ENCODE measurements at regions not wholly inside any gene's neighbourhood (a gene's known extent, or its start where the extent isn't known, plus 50 kb on each side); places are given as distances from the start of the nearest gene placed in this dataset.

- Histone ChIP-seq H3K27me3 (no peaks in the 10 kb centered on the region), H3K4me1 (peaks cover 0 to 2% (median 0%) of the 10 kb centered on the region in 4 donors), H3K27ac (peak overlapping the region in 1 of 4 donors; percentile 0), H3K4me3 (no peak overlapping the region), H3K9me3 (no peaks in the 10 kb centered on the region), H3K36me3 (no peaks in the 10 kb centered on the region)
- in situ Hi-C loops (cut with MboI; ENCODE audit: low pct_ligation_motif_present in 1 of 4, low pct_unique_long_range_greater_than_20kb in 1 of 4, low sequenced_read_pairs in 3 of 4) (no loop called here), intact Hi-C loops (cut with DNase I; ENCODE audit: low total_unique reads) (no loop called here)
- no peak for DNase-seq
- WGBS, 2 donors (ENCODE audit: low coverage in 1 of 2): 76% methylated on average over 6 of the region's 6 CpGs; no CpG with 5 or more reads in 1 of the 2 donors
- TF ChIP-seq POLR2A (IDR thresholded peaks at IDR 0.05): no peak
- TF ChIP-seq POLR2AphosphoS5 (IDR thresholded peaks at IDR 0.05): no peak
- TF ChIP-seq CTCF (IDR thresholded peaks at IDR 0.05): no peak
- TF ChIP-seq EP300 (IDR thresholded peaks at IDR 0.05; ENCODE audit: low read depth): no peak
Observed at GRCh38 chr3:66719796-66720356, 219.1 kb upstream of the LRIG1 start.

GRCh38 chr3:66720508-66720907, 219.7 kb upstream of the LRIG1 start:
- intact Hi-C loops (cut with DNase I; ENCODE audit: low total_unique reads) (no loop called here), in situ Hi-C loops (cut with MboI; ENCODE audit: low pct_ligation_motif_present in 1 of 4, low pct_unique_long_range_greater_than_20kb in 1 of 4, low sequenced_read_pairs in 3 of 4) (no loop called here)
- H3K36me3 ChIP-seq: no peaks in the 10 kb centered on the region
- H3K27ac ChIP-seq: peak overlapping the region in 1 of 4 donors; percentile 0
- 68 to 69% methylated on average over 4 of the region's 4 CpGs for WGBS, 2 donors (ENCODE audit: low coverage in 1 of 2)
- no peak overlapping the region for H3K4me3 ChIP-seq
- H3K9me3 ChIP-seq: no peaks in the 10 kb centered on the region
- TF ChIP-seq CTCF (IDR thresholded peaks at IDR 0.05) (no peak), POLR2AphosphoS5 (IDR thresholded peaks at IDR 0.05) (no peak), POLR2A (IDR thresholded peaks at IDR 0.05) (no peak), EP300 (IDR thresholded peaks at IDR 0.05; ENCODE audit: low read depth) (no peak)
- no peak for DNase-seq
- H3K4me1 ChIP-seq: peaks cover 0 to 2% (median 0%) of the 10 kb centered on the region in 4 donors
- no peaks in the 10 kb centered on the region for H3K27me3 ChIP-seq

- Histone ChIP-seq H3K9me3 (no peaks in the 10 kb centered on the region), H3K36me3 (no peaks in the 10 kb centered on the region), H3K27me3 (no peaks in the 10 kb centered on the region), H3K4me1 (peaks cover 0 to 2% (median 0%) of the 10 kb centered on the region in 4 donors), H3K4me3 (no peak overlapping the region), H3K27ac (peak overlapping the region in 1 of 4 donors; percentile 35)
- TF ChIP-seq POLR2AphosphoS5 (IDR thresholded peaks at IDR 0.05): peak in 2 of 3 donors; percentile 49 to 51
- TF ChIP-seq POLR2A (IDR thresholded peaks at IDR 0.05): no peak
- peak; percentile 39 for DNase-seq
- 47% methylated on average over 2 of the region's 2 CpGs; no CpG with 5 or more reads in 1 of the 2 donors for WGBS, 2 donors (ENCODE audit: low coverage in 1 of 2)
- in situ Hi-C loops (cut with MboI; ENCODE audit: low pct_ligation_motif_present in 1 of 4, low pct_unique_long_range_greater_than_20kb in 1 of 4, low sequenced_read_pairs in 3 of 4): no loop called here
- intact Hi-C loops (cut with DNase I; ENCODE audit: low total_unique reads): no loop called here
Observed at GRCh38 chr3:66722675-66723074, 221.9 kb upstream of the LRIG1 start.

GRCh38 chr3:66723231-66723630, 222.4 kb upstream of the LRIG1 start:
- peak overlapping the region in 1 of 4 donors; percentile 35 for H3K27ac ChIP-seq
- no peak overlapping the region for H3K4me3 ChIP-seq
- in situ Hi-C loops (cut with MboI; ENCODE audit: low pct_ligation_motif_present in 1 of 4, low pct_unique_long_range_greater_than_20kb in 1 of 4, low sequenced_read_pairs in 3 of 4) (no loop called here), intact Hi-C loops (cut with DNase I; ENCODE audit: low total_unique reads) (no loop called here)
- peaks cover 0 to 2% (median 0%) of the 10 kb centered on the region in 4 donors for H3K4me1 ChIP-seq
- no peaks in the 10 kb centered on the region for H3K27me3 ChIP-seq
- DNase-seq: no peak
- H3K36me3 ChIP-seq: no peaks in the 10 kb centered on the region
- H3K9me3 ChIP-seq: no peaks in the 10 kb centered on the region
- TF ChIP-seq POLR2A (IDR thresholded peaks at IDR 0.05) (no peak), POLR2AphosphoS5 (IDR thresholded peaks at IDR 0.05) (no peak), EP300 (IDR thresholded peaks at IDR 0.05; ENCODE audit: low read depth) (no peak), CTCF (IDR thresholded peaks at IDR 0.05) (no peak)

Data from transverse colon (tissue), 4 donors.